MCF 10A (cell line): ENCODE measurements at regions not wholly inside any gene's neighbourhood (a gene's known extent, or its start where the extent isn't known, plus 50 kb on each side); places are given as distances from the start of the nearest gene placed in this dataset.

ENCODE experiments used
- BruUV-seq: library from RNA; stranded (reverse); fragments of 400-500 nt; replicated peaks from 2 replicates; lab custom pipeline; 2021; lab: Mats Ljungman, UMichigan
- CTCF ChIA-PET: fragments of 300-600 bp; sonication (Branson Sonifier 250); formaldehyde crosslinking; extraction: SDS; loops from one replicate; lab custom pipeline; 2021; ENCODE audit warnings: antibody characterized with exemption, inconsistent platforms; lab: Yijun Ruan, JAX
- POLR2A ChIA-PET: fragments of 300-600, 350-650 bp; sonication (Branson Sonifier 250); formaldehyde crosslinking; extraction: SDS; loops from one replicate; lab custom pipeline; 2020; ENCODE audit warnings: antibody characterized with exemption, inconsistent platforms; lab: Yijun Ruan, JAX
- DNase-seq: peaks from one replicate; pipeline ENCODE4 v3.0.0-alpha.2; 2018; ENCODE audit not compliant: unreplicated experiment
- H3K27ac Mint-ChIP-seq: one replicate; pipeline ENCODE4 v1.8.0; 2022; ENCODE audit warnings: mild to moderate bottlenecking, low read depth, mixed read lengths; ENCODE audit not compliant: unreplicated experiment
- H3K27me3 Mint-ChIP-seq: one replicate; pipeline ENCODE4 v1.8.0; 2022; ENCODE audit warnings: mixed read lengths; ENCODE audit not compliant: insufficient read depth, unreplicated experiment
- H3K36me3 Mint-ChIP-seq: one replicate; pipeline ENCODE4 v1.8.0; 2022; ENCODE audit warnings: mild to moderate bottlenecking, moderate library complexity, mixed read lengths; ENCODE audit not compliant: insufficient read depth, unreplicated experiment
- H3K4me1 Mint-ChIP-seq: one replicate; pipeline ENCODE4 v1.8.0; 2022; ENCODE audit warnings: mixed read lengths; ENCODE audit not compliant: insufficient read depth, unreplicated experiment
- H3K4me3 Mint-ChIP-seq: one replicate; pipeline ENCODE4 v1.8.0; 2022; ENCODE audit warnings: mild to moderate bottlenecking, moderate library complexity, mixed read lengths; ENCODE audit not compliant: unreplicated experiment
- H3K9me3 Mint-ChIP-seq: one replicate; pipeline ENCODE4 v1.8.0; 2022; ENCODE audit warnings: mixed read lengths; ENCODE audit not compliant: unreplicated experiment
- CTCF ChIP-seq: fragments of 200-600 bp; IDR thresholded peaks from one replicate; pipeline ENCODE4 v1.8.0; 2022; ENCODE audit warnings: antibody characterized with exemption, mild to moderate bottlenecking; ENCODE audit not compliant: unreplicated experiment
- intact Hi-C: fragments of 100-400 bp; cut with micrococcal nuclease; formaldehyde crosslinking; loops from 2 replicates; pipeline ENCODE4 v1.14.1; 2022

- no peaks in the 10 kb centered on the region for H3K9me3 Mint-ChIP-seq
- H3K4me1 Mint-ChIP-seq: no peaks in the 10 kb centered on the region
- intact Hi-C loops: no loop called here
- ChIA-PET POLR2A (no interaction called here), CTCF (interaction anchor here (0.6 to 1.3 kb wide), 5 partner anchors 9 to 863 kb away, joined by 3 to 5 read pairs (median 4); no protein-coding TSS in a partner anchor)
- H3K4me3 Mint-ChIP-seq: no peak overlapping the region
- no peak overlapping the region for H3K27ac Mint-ChIP-seq
- peaks cover 18% of the 10 kb centered on the region for H3K27me3 Mint-ChIP-seq
- TF ChIP-seq CTCF: no peak
- no TSS peak for BruUV-seq
- DNase-seq: no peak
- H3K36me3 Mint-ChIP-seq: no peaks in the 10 kb centered on the region
Observed at GRCh38 chr2:136389809-136390208, 271.9 kb upstream of the CXCR4 start.

- H3K27ac Mint-ChIP-seq: no peak overlapping the region
- DNase-seq: no peak
- BruUV-seq: no TSS peak
- CTCF ChIA-PET: interaction anchor here (0.6 to 11.2 kb wide), 6 partner anchors 9 to 1372 kb away, joined by 3 to 241 read pairs (median 5); no protein-coding TSS in a partner anchor
- H3K4me3 Mint-ChIP-seq: no peak overlapping the region
- POLR2A ChIA-PET: no interaction called here
- peaks cover 18% of the 10 kb centered on the region for H3K27me3 Mint-ChIP-seq
- H3K9me3 Mint-ChIP-seq: no peaks in the 10 kb centered on the region
- intact Hi-C loops: no loop called here
- H3K36me3 Mint-ChIP-seq: no peaks in the 10 kb centered on the region
- no peaks in the 10 kb centered on the region for H3K4me1 Mint-ChIP-seq
- TF ChIP-seq CTCF: no peak
Observed at GRCh38 chr2:136386046-136386445, 268.1 kb upstream of the CXCR4 start.

- no peaks in the 10 kb centered on the region for H3K36me3 Mint-ChIP-seq
- no peaks in the 10 kb centered on the region for H3K9me3 Mint-ChIP-seq
- ChIA-PET CTCF (interaction anchor here (0.6 to 11.2 kb wide), 26 partner anchors 8 to 1454 kb away, joined by 3 to 241 read pairs (median 3); no protein-coding TSS in a partner anchor), POLR2A (interaction anchor here (1.5 kb wide), 1 partner anchor 401 kb away, joined by 3 read pairs; no protein-coding TSS in a partner anchor)
- peak; percentile 48 for TF ChIP-seq CTCF
- H3K27ac Mint-ChIP-seq: no peak overlapping the region
- no TSS peak for BruUV-seq
- intact Hi-C loops: no loop called here
- DNase-seq: peak; percentile 56
- H3K4me1 Mint-ChIP-seq: no peaks in the 10 kb centered on the region
- H3K4me3 Mint-ChIP-seq: no peak overlapping the region
- peaks cover 13% of the 10 kb centered on the region for H3K27me3 Mint-ChIP-seq
Observed at GRCh38 chr2:136384531-136385303, 266.8 kb upstream of the CXCR4 start.

- Mint-ChIP-seq H3K27ac (no peak overlapping the region), H3K4me3 (no peak overlapping the region), H3K4me1 (no peaks in the 10 kb centered on the region), H3K9me3 (no peaks in the 10 kb centered on the region), H3K27me3 (no peaks in the 10 kb centered on the region), H3K36me3 (no peaks in the 10 kb centered on the region)
- ChIA-PET CTCF (interaction anchor here (1.1 to 11.2 kb wide), 5 partner anchors 419 to 1110 kb away, joined by 3 to 241 read pairs (median 4); no protein-coding TSS in a partner anchor), POLR2A (no interaction called here)
- no peak for TF ChIP-seq CTCF
- no peak for DNase-seq
- intact Hi-C loops: no loop called here
- no TSS peak for BruUV-seq
Observed at GRCh38 chr2:136383167-136383566, 265.2 kb upstream of the CXCR4 start.
